ENCODE measurements at regions not wholly inside any gene's neighbourhood (a gene's known extent, or its start where the extent isn't known, plus 50 kb on each side); places are given as distances from the start of the nearest gene placed in this dataset.

DNA sequence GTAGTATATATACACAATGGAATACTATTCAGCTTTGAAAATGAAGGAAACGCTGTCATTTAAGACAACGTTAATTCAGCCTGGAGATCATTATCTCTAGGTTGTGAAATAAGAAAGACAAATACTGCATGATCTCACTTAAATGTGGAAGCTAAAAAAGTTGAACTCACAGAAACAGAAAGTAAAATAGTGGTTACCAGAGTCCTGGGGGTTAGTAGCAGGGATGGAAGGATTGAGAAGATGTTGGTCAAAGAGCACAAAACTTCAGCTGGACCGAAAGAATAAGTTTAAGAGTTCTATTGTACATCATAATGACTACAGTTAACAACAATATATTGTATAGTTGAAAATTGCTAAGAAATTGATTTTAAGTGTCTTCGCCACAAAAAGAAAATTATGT is 670.3 kb downstream of the NR4A2 start:
- WGBS (ENCODE audit: insufficient coverage, low coverage, missing lambda C conversion rate), result 16% methylated on average over 4 of the region's 4 CpGs
- FAIRE-seq (no peak), ATAC-seq (no peak), DNase-seq (ENCODE audit: extremely low read depth in 1 of 4, low spot score in 3 of 4) (no peak)
- no peak overlapping the region for H2AFZ ChIP-seq (ENCODE audit: low read depth, low read length)
- no peaks in the 10 kb centered on the region for H3K27me3 ChIP-seq (ENCODE audit: control insufficient read depth in 2 of 2, insufficient read depth in 2 of 2, low read length in 2 of 2)
- CTCF ChIA-PET (ENCODE audit: low intra/inter-chr PET ratio), result no interaction called here
- no peak overlapping the region for H3K4me3 ChIP-seq
- H3K9ac ChIP-seq (ENCODE audit: insufficient read depth in 1 of 2, low read depth in 2 of 2, low read length in 2 of 2), result no peak overlapping the region
- H4K20me1 ChIP-seq (replicated peaks; ENCODE audit: control insufficient read depth, insufficient read depth, low read length), result no peaks in the 10 kb centered on the region
- no peaks in the 10 kb centered on the region for H3K36me3 ChIP-seq (ENCODE audit: control insufficient read depth, insufficient read depth, low read length)
- no peaks in the 10 kb centered on the region for H3K79me2 ChIP-seq (ENCODE audit: control insufficient read depth, insufficient read depth, low read length)
- H3K9me3 ChIP-seq (replicated peaks; ENCODE audit: control insufficient read depth, insufficient read depth, low read depth, low read length), result no peaks in the 10 kb centered on the region
- H3K4me2 ChIP-seq (ENCODE audit: insufficient read depth, low read length), result no peak overlapping the region
- no peaks in the 10 kb centered on the region for H3K4me1 ChIP-seq (replicated peaks in 1 of 2; ENCODE audit: control insufficient read depth in 2 of 2, insufficient read depth in 2 of 2, low read length in 2 of 2)
- no peak overlapping the region for H3K27ac ChIP-seq (ENCODE audit: extremely low read depth, low read depth, low read length)
- H3K9me1 ChIP-seq (ENCODE audit: control insufficient read depth, insufficient read depth, low read length), result no peaks in the 10 kb centered on the region
- POLR2A ChIA-PET, result no interaction called here
- no TSS peak for BruUV-seq (replicated peaks)
- intact Hi-C loops (cut with micrococcal nuclease) (no loop called here), in situ Hi-C loops (cut with MboI) (no loop called here)
- no peak for TF ChIP-seq ETS2 (tag; IDR thresholded peaks at IDR 0.05; ENCODE audit: borderline replicate concordance, poor library complexity, severe bottlenecking)
- TF ChIP-seq CHCHD3 (CRISPR knock-in tag; IDR thresholded peaks at IDR 0.05), result no peak
- no peak for TF ChIP-seq HES1 (IDR thresholded peaks at IDR 0.05; ENCODE audit: low read depth)
- TF ChIP-seq C11orf30 (IDR thresholded peaks at IDR 0.05; ENCODE audit: low read depth), result no peak
- no peak for TF ChIP-seq ZNF696 (CRISPR knock-in tag; conservative IDR thresholded peaks at IDR 0.05)
- TF ChIP-seq ZBTB7A (IDR thresholded peaks at IDR 0.05; ENCODE audit: borderline replicate concordance, control insufficient read depth, low read depth, low read length), result no peak
- TF ChIP-seq GTF2A2 (tag; IDR thresholded peaks at IDR 0.05), result no peak
- no peak for TF ChIP-seq EWSR1 (IDR thresholded peaks at IDR 0.05; ENCODE audit: borderline replicate concordance, low read depth, partially characterized antibody)
- no peak for TF ChIP-seq IFI16 (CRISPR knock-in tag; IDR thresholded peaks at IDR 0.05)
- no peak for TF ChIP-seq MIER1 (IDR thresholded peaks at IDR 0.05; ENCODE audit: low read depth)
- no peak for TF ChIP-seq SIN3B (IDR thresholded peaks at IDR 0.05; ENCODE audit: low read depth)
- TF ChIP-seq HMG20A (CRISPR knock-in tag; conservative IDR thresholded peaks at IDR 0.05), result no peak
- no peak for TF ChIP-seq ARID2 (IDR thresholded peaks at IDR 0.05)
- TF ChIP-seq ERF (CRISPR knock-in tag; IDR thresholded peaks at IDR 0.05), result no peak
- no peak for TF ChIP-seq EZH2 (IDR thresholded peaks at IDR 0.05; ENCODE audit: borderline replicate concordance, low read depth, low read length)
- no peak for TF ChIP-seq MTA1 (IDR thresholded peaks at IDR 0.05; ENCODE audit: borderline replicate concordance)
- no peak for TF ChIP-seq FOXJ2 (tag; IDR thresholded peaks at IDR 0.05)
- TF ChIP-seq MED1 (CRISPR knock-in tag; IDR thresholded peaks at IDR 0.05; ENCODE audit: borderline replicate concordance), result no peak
- TF ChIP-seq CC2D1A (IDR thresholded peaks at IDR 0.05), result no peak
- TF ChIP-seq ZNF133 (CRISPR knock-in tag; IDR thresholded peaks at IDR 0.05), result no peak

All from K562 (cell line).